Ovary (tissue), 7 donors: ENCODE measurements at regions not wholly inside any gene's neighbourhood (a gene's known extent, or its start where the extent isn't known, plus 50 kb on each side); places are given as distances from the start of the nearest gene placed in this dataset.

Source experiments
- DNase-seq, 5 donors: peaks; one replicate each; pipeline ENCODE4 v3.0.0-alpha.2; 2019 to 2020
- H3K27ac ChIP-seq, 2 donors: fragments of 200-600 bp; one replicate each; pipeline versions ENCODE4 v1.5.1 to v1.8.0; 2019 to 2022
- H3K27me3 ChIP-seq: fragments of 200-600 bp; one replicate; pipeline ENCODE4 v1.8.0; 2022
- H3K36me3 ChIP-seq: fragments of 200-600 bp; sonication (generic); one replicate; pipeline ENCODE4 v1.5.1; 2019
- H3K4me1 ChIP-seq: one replicate; pipeline ENCODE4 v1.8.1; 2013; ENCODE audit warnings: mild to moderate bottlenecking, moderate library complexity; ENCODE audit not compliant: insufficient read depth
- H3K4me3 ChIP-seq: fragments of 200-600 bp; sonication (generic); one replicate; pipeline ENCODE4 v1.5.1; 2017
- H3K9me3 ChIP-seq, 2 donors: fragments of 200-600 bp in 1 of 2; sonication (generic) in 1 of 2; one replicate each; pipeline versions ENCODE4 v1.5.1 to v1.8.1; 2013 to 2019; ENCODE audit warnings: mild to moderate bottlenecking in 1 of 2, moderate library complexity in 1 of 2
- EP300 ChIP-seq: sonication (generic); formaldehyde crosslinking; IDR thresholded peaks from one replicate; pipeline ENCODE4 v1.6.1; 2017; ENCODE audit warnings: antibody characterized with exemption
- POLR2A ChIP-seq: fragments of 450-650 bp; IDR thresholded peaks from one replicate; pipeline ENCODE4 v1.6.1; 2017; ENCODE audit warnings: antibody characterized with exemption, mild to moderate bottlenecking, moderate library complexity
- WGBS, 3 donors: extraction: QIAGEN DNeasy Blood & Tissue Kit in 1 of 3; methylation state at CpG; one replicate each; pipeline versions ENCODE4 v1.1.5 to v1.1.7; 2013 to 2017; 5-methylcytosine and 5-hydroxymethylcytosine counted together
- intact Hi-C, 4 donors: fragments of 100-400 bp; cut with DNase I; formaldehyde crosslinking; loops; one replicate each; pipeline versions ENCODE4 v1.11.0 to v1.15.1; 2022 to 2023
- TF ChIP-seq, protein P1 (sequence below), 3 donors: fragments of 450-650 bp in 2 of 3; fragments of 200-600 bp in 1 of 3; IDR thresholded peaks; one replicate each; pipeline versions ENCODE4 v1.5.1 to v1.8.0; 2016 to 2022; ENCODE audit warnings: antibody characterized with exemption in 3 of 3, mild to moderate bottlenecking in 1 of 3
- donor health status: DM: no; HTN: no; CAD: no; lungs with moderate emphysema.
- donor health status: DM: no; HTN: no; CAD: no.
- donor health status: Bipolar disorder and iron deficiency.
- donor health status: DM: no; HTN: no; CAD: no.
- donor health status: DM: yes; HTN: yes; CAD: no.

DNA sequence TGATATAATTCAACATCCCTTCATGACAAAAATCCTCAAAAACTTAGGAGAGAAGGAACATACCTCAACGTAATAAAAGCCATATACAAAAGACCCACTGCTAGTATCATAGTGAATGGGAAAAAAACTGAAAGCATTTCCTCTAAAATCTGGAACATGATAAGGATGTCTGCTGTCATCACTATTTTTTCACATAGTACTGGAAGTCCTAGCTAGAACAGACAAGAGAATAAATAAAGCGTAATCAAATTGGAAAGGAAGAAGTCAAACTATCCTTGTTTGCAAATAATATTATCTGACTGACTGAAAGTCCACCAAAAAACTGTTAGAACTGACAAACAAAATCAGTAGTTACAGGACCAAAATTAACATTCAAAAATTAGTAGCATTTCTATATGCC lies 985.4 kb upstream of the AGA start:
- Histone ChIP-seq H3K4me3 (no peak overlapping the region), H3K9me3 (no peaks in the 10 kb centered on the region), H3K36me3 (no peaks in the 10 kb centered on the region), H3K4me1 (no peaks in the 10 kb centered on the region), H3K27ac (no peak overlapping the region), H3K27me3 (no peaks in the 10 kb centered on the region)
- TF ChIP-seq, protein P1, sequence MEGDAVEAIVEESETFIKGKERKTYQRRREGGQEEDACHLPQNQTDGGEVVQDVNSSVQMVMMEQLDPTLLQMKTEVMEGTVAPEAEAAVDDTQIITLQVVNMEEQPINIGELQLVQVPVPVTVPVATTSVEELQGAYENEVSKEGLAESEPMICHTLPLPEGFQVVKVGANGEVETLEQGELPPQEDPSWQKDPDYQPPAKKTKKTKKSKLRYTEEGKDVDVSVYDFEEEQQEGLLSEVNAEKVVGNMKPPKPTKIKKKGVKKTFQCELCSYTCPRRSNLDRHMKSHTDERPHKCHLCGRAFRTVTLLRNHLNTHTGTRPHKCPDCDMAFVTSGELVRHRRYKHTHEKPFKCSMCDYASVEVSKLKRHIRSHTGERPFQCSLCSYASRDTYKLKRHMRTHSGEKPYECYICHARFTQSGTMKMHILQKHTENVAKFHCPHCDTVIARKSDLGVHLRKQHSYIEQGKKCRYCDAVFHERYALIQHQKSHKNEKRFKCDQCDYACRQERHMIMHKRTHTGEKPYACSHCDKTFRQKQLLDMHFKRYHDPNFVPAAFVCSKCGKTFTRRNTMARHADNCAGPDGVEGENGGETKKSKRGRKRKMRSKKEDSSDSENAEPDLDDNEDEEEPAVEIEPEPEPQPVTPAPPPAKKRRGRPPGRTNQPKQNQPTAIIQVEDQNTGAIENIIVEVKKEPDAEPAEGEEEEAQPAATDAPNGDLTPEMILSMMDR (IDR thresholded peaks at IDR 0.05) = no peak
- TF ChIP-seq EP300 (no peak), POLR2A (no peak)
- intact Hi-C loops = no loop called here
- no peak for DNase-seq
- WGBS, 3 donors = 86 to 91% (median 90%) methylated on average over 2 of the region's 2 CpGs

DNA sequence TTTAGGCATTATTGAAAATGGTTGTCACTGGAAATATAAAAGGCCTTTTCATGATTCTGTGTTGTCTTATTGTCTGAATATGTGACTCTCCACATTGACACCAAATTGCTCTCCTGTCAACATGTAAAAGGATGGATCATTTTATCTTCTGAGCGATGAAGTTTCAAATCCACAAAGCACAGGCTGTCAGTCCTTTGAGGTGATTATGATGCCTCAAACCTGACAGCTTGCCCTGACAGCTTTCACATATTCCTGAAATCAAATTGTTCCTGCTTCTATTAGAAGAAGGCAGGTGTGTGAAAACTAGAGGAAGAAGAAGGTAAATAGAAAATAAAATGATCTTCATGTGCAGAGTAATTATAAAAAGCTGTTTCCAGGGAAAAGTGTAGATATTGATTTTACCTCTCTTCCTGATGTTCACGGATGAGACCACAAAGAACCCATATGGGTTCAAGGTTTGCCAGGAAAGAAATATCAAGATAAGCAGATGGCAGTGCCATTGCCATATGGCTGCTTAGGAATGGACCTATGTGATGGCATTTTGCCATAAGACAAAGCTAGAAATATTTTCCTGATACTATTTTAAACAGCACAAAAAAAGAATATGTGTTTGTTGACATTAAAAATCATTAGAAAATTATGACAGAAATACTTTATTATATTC lies 1006.3 kb upstream of the AGA start:
- Histone ChIP-seq H3K27ac (no peak overlapping the region), H3K9me3 (no peaks in the 10 kb centered on the region), H3K4me3 (no peak overlapping the region), H3K36me3 (no peaks in the 10 kb centered on the region), H3K4me1 (no peaks in the 10 kb centered on the region), H3K27me3 (no peaks in the 10 kb centered on the region)
- WGBS, 3 donors = 80 to 85% (median 84%) methylated on average over 2 of the region's 2 CpGs
- intact Hi-C loops = no loop called here
- DNase-seq = no peak
- TF ChIP-seq EP300 (no peak), POLR2A (no peak)
- TF ChIP-seq, protein P1 (IDR thresholded peaks at IDR 0.05) = no peak

DNA sequence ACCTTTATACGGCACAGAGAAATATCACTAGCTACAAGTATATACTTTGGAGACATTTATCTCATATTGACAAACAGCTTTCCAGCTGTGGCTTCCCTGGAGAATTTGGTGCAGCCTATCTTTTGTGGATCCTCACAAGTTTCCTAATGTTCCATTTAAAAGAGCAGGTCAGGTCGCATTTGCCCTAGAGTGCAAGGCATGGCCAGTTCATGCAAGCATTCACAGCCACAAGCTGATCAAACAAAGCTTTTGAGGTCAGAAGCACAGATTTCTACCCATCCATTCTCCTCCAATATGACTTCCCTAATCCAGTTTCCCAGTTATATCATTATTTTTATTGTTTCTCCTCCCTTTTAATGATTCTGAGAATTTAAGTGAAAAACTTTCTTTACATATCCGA lies 1008.4 kb upstream of the AGA start:
- Histone ChIP-seq H3K4me3 (no peak overlapping the region), H3K27me3 (no peaks in the 10 kb centered on the region), H3K9me3 (no peaks in the 10 kb centered on the region), H3K4me1 (no peaks in the 10 kb centered on the region), H3K27ac (no peak overlapping the region), H3K36me3 (no peaks in the 10 kb centered on the region)
- TF ChIP-seq POLR2A = no peak
- TF ChIP-seq, protein P1 (IDR thresholded peaks at IDR 0.05) = no peak
- no peak for TF ChIP-seq EP300
- intact Hi-C loops = no loop called here
- DNase-seq = no peak
- WGBS, 3 donors = 91 to 96% (median 95%) methylated on average over 3 of the region's 3 CpGs

DNA sequence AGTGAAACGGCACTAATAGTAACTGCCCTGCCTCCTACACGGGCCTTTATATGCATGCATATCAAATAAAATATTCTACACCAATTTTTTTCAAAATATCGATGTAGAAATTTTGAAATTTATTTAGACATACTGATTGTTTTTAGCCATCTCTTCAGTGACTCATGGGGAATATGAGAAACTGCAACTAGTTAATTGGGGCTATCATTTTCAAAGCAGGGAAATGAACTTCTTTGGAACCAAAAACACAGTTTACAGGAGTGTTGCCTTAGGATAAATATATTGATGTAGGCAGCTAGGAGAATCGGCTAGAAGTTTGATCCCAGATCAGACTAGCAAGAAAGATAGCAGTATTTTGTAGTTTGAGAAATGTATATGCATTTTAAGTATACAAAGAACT lies 1010.8 kb upstream of the AGA start:
- intact Hi-C loops = no loop called here
- no peaks in the 10 kb centered on the region for H3K9me3 ChIP-seq
- DNase-seq = no peak
- no peaks in the 10 kb centered on the region for H3K27me3 ChIP-seq
- H3K4me1 ChIP-seq = no peaks in the 10 kb centered on the region
- no peak for TF ChIP-seq EP300
- TF ChIP-seq, protein P1 (IDR thresholded peaks at IDR 0.05) = no peak
- no peak for TF ChIP-seq POLR2A
- no peaks in the 10 kb centered on the region for H3K36me3 ChIP-seq
- H3K27ac ChIP-seq = no peak overlapping the region
- WGBS, 3 donors = 30 to 71% (median 45%) methylated on average over 4 of the region's 4 CpGs
- no peak overlapping the region for H3K4me3 ChIP-seq
